Large intestine (tissue), 3 donors: ENCODE measurements at regions not wholly inside any gene's neighbourhood (a gene's known extent, or its start where the extent isn't known, plus 50 kb on each side); places are given as distances from the start of the nearest gene placed in this dataset.
"Not testable (repeated sequence)": the region's sequence is repeated elsewhere in the genome, so short reads cannot be mapped to it uniquely, and the experiment has no call there.

Source experiments
- DNase-seq, 2 donors: peaks; one replicate each; pipeline versions ENCODE4 v3.0.0 to v3.0.0-alpha.2; 2013
- H3K27ac ChIP-seq: one replicate; pipeline ENCODE4 v1.5.1; 2013; ENCODE audit warnings: low read length
- H3K27me3 ChIP-seq: 2 replicates; pipeline ENCODE4 v1.6.1; 2013; ENCODE audit warnings: low read length; ENCODE audit not compliant: control insufficient read depth, insufficient read depth
- H3K36me3 ChIP-seq: 2 replicates; pipeline ENCODE4 v1.6.1; 2013; ENCODE audit warnings: low read length; ENCODE audit not compliant: control insufficient read depth, insufficient read depth
- H3K4me1 ChIP-seq: one replicate; pipeline ENCODE4 v1.6.1; 2013; ENCODE audit warnings: low read length; ENCODE audit not compliant: control insufficient read depth, insufficient read depth
- H3K4me3 ChIP-seq: one replicate; pipeline ENCODE4 v1.5.1; 2013; ENCODE audit warnings: low read length
- H3K9me3 ChIP-seq: one replicate; pipeline ENCODE4 v1.6.1; 2013; ENCODE audit warnings: mild to moderate bottlenecking, low read depth, low read length, moderate library complexity; ENCODE audit not compliant: control insufficient read depth
- WGBS: methylation state at CpG from one replicate; pipeline ENCODE4 v1.1.5; 2013; ENCODE audit warnings: low lambda C conversion rate; ENCODE audit not compliant: insufficient coverage; 5-methylcytosine and 5-hydroxymethylcytosine counted together

- not testable (repeated sequence) for DNase-seq, H3K4me3 ChIP-seq, H3K36me3 ChIP-seq, H3K27ac ChIP-seq, H3K27me3 ChIP-seq
- no CpG with 5 or more reads among the region's 30 CpGs for WGBS
- H3K9me3 ChIP-seq: peaks cover 12% of the 10 kb centered on the region
- peaks cover 24% of the 10 kb centered on the region for H3K4me1 ChIP-seq
Observed at GRCh38 chr11:79499929-79500328, 59.1 kb upstream of the TENM4 start.

- no peak for DNase-seq
- no peaks in the 10 kb centered on the region for H3K36me3 ChIP-seq
- no CpG with 5 or more reads among the region's 4 CpGs for WGBS
- H3K4me1 ChIP-seq: peaks cover 24% of the 10 kb centered on the region
- no peaks in the 10 kb centered on the region for H3K27me3 ChIP-seq
- H3K4me3 ChIP-seq: no peak overlapping the region
- no peak overlapping the region for H3K27ac ChIP-seq
- H3K9me3 ChIP-seq: peaks cover 12% of the 10 kb centered on the region
Observed at GRCh38 chr11:79498667-79499066, 57.8 kb upstream of the TENM4 start.

- Histone ChIP-seq H3K4me3 (no peak overlapping the region), H3K36me3 (no peaks in the 10 kb centered on the region), H3K27ac (no peak overlapping the region), H3K27me3 (no peaks in the 10 kb centered on the region), H3K9me3 (no peaks in the 10 kb centered on the region), H3K4me1 (no peaks in the 10 kb centered on the region)
- no CpG with 5 or more reads among the region's 11 CpGs for WGBS
- peak; percentile 54 to 59 for DNase-seq
Observed at GRCh38 chr11:79493555-79494171, 52.8 kb upstream of the TENM4 start.

GRCh38 chr11:79492008-79492407, 51.2 kb upstream of the TENM4 start:
- no peak overlapping the region for H3K27ac ChIP-seq
- no peaks in the 10 kb centered on the region for H3K27me3 ChIP-seq
- no CpG with 5 or more reads among the region's 4 CpGs for WGBS
- no peaks in the 10 kb centered on the region for H3K4me1 ChIP-seq
- no peaks in the 10 kb centered on the region for H3K36me3 ChIP-seq
- H3K4me3 ChIP-seq: no peak overlapping the region
- no peaks in the 10 kb centered on the region for H3K9me3 ChIP-seq
- no peak for DNase-seq
